ENCODE measurements at regions not wholly inside any gene's neighbourhood (a gene's known extent, or its start where the extent isn't known, plus 50 kb on each side); places are given as distances from the start of the nearest gene placed in this dataset.

DNA sequence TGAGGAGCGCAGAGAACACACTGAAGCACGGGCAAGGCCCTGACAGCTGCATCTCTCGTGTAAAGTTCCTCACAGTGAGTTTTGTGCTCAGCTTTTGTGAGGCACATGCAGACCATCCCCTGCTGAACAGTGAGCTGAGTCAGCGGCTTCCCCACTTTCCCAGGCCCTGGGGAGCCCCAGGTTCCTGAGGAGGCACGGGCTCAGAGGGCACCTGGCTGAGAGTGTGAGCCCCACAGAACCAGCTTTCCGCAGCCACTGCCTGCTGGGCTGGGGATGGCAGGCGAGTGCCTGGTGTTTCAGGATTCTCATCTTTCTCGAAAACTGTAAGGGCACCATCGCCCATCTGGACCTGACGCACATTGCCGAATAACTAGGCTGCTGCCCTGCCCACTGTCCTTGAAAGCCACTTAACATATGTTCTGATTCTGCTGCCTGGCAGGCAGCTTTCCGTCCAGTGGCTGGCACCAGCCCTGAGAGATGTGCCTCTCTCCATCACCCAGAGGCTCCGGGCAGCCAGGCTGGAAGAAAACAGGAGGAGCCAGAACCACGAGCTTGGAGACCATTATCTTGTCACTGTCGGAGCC is 266.7 kb upstream of the FOXF1 start:
- TF ChIP-seq SPI1 (IDR thresholded peaks at IDR 0.05; ENCODE audit: borderline replicate concordance, low read depth) (no peak), GABPA (IDR thresholded peaks at IDR 0.05; ENCODE audit: low read depth) (no peak), REST (IDR thresholded peaks at IDR 0.05; ENCODE audit: insufficient replicate concordance, low read depth) (no peak), POLR2AphosphoS5 (IDR thresholded peaks at IDR 0.05; ENCODE audit: low read depth) (no peak)
- TF ChIP-seq, protein P1, sequence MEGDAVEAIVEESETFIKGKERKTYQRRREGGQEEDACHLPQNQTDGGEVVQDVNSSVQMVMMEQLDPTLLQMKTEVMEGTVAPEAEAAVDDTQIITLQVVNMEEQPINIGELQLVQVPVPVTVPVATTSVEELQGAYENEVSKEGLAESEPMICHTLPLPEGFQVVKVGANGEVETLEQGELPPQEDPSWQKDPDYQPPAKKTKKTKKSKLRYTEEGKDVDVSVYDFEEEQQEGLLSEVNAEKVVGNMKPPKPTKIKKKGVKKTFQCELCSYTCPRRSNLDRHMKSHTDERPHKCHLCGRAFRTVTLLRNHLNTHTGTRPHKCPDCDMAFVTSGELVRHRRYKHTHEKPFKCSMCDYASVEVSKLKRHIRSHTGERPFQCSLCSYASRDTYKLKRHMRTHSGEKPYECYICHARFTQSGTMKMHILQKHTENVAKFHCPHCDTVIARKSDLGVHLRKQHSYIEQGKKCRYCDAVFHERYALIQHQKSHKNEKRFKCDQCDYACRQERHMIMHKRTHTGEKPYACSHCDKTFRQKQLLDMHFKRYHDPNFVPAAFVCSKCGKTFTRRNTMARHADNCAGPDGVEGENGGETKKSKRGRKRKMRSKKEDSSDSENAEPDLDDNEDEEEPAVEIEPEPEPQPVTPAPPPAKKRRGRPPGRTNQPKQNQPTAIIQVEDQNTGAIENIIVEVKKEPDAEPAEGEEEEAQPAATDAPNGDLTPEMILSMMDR (IDR thresholded peaks at IDR 0.05; ENCODE audit: insufficient read depth, low read length): no peak
- Histone ChIP-seq H3K4me3 (replicated peaks; ENCODE audit: insufficient read depth, low read length) (no peak overlapping the region), H3K27ac (replicated peaks) (no peak overlapping the region), H3K27me3 (ENCODE audit: insufficient read depth, poor library complexity, severe bottlenecking) (no peaks in the 10 kb centered on the region)
- DNase-seq (ENCODE audit: low read depth in 1 of 2, low spot score in 1 of 2): no peak

- Histone ChIP-seq H3K4me3 (replicated peaks; ENCODE audit: insufficient read depth, low read length) (no peak overlapping the region), H3K27ac (replicated peaks) (no peak overlapping the region), H3K27me3 (ENCODE audit: insufficient read depth, poor library complexity, severe bottlenecking) (no peaks in the 10 kb centered on the region)
- DNase-seq (ENCODE audit: low read depth in 1 of 2, low spot score in 1 of 2): no peak
- no peak for TF ChIP-seq SPI1 (IDR thresholded peaks at IDR 0.05; ENCODE audit: borderline replicate concordance, low read depth)
- no peak for TF ChIP-seq GABPA (IDR thresholded peaks at IDR 0.05; ENCODE audit: low read depth)
- no peak for TF ChIP-seq REST (IDR thresholded peaks at IDR 0.05; ENCODE audit: insufficient replicate concordance, low read depth)
- no peak for TF ChIP-seq POLR2AphosphoS5 (IDR thresholded peaks at IDR 0.05; ENCODE audit: low read depth)
- TF ChIP-seq, protein P1 (IDR thresholded peaks at IDR 0.05; ENCODE audit: insufficient read depth, low read length): no peak
Measured at GRCh38 chr16:86244158-86244557, 266.2 kb upstream of the FOXF1 start.

- H3K27me3 ChIP-seq (ENCODE audit: insufficient read depth, poor library complexity, severe bottlenecking): no peaks in the 10 kb centered on the region
Measured at GRCh38 chr16:86244936-86245335, 265.4 kb upstream of the FOXF1 start.

More at GRCh38 chr16:86244936-86245335, 265.4 kb upstream of the FOXF1 start:
- no peak for DNase-seq (ENCODE audit: low read depth in 1 of 2, low spot score in 1 of 2)
- Histone ChIP-seq H3K4me3 (replicated peaks; ENCODE audit: insufficient read depth, low read length) (no peak overlapping the region), H3K27ac (replicated peaks) (no peak overlapping the region)
- TF ChIP-seq SPI1 (IDR thresholded peaks at IDR 0.05; ENCODE audit: borderline replicate concordance, low read depth) (no peak), REST (IDR thresholded peaks at IDR 0.05; ENCODE audit: insufficient replicate concordance, low read depth) (no peak), POLR2AphosphoS5 (IDR thresholded peaks at IDR 0.05; ENCODE audit: low read depth) (no peak), GABPA (IDR thresholded peaks at IDR 0.05; ENCODE audit: low read depth) (no peak)
- TF ChIP-seq, protein P1 (IDR thresholded peaks at IDR 0.05; ENCODE audit: insufficient read depth, low read length): no peak

Measured in HL-60 (cell line).